K562 (cell line): ENCODE measurements at regions not wholly inside any gene's neighbourhood (a gene's known extent, or its start where the extent isn't known, plus 50 kb on each side); places are given as distances from the start of the nearest gene placed in this dataset.

Source experiments
- ATAC-seq: fragments of 200-7000 bp; cut with Tn5 transposase; 3 replicates; pipeline ENCODE4 v1.9.1; 2020; ENCODE audit warnings: moderate library complexity
- BruUV-seq: library from RNA; stranded (reverse); fragments of 400-500 nt; replicated peaks from 2 replicates; lab custom pipeline; 2021; lab: Mats Ljungman, UMichigan
- CTCF ChIA-PET: fragments of 300-600 bp; formaldehyde crosslinking; extraction: SDS; loops from one replicate; lab custom pipeline; 2021; ENCODE audit warnings: low intra/inter-chr PET ratio; lab: Yijun Ruan, JAX
- POLR2A ChIA-PET: fragments of 300-600, 350-650 bp; sonication (Branson Sonifier 250); formaldehyde crosslinking; extraction: SDS; loops from one replicate; lab custom pipeline; 2021; ENCODE audit warnings: antibody characterized with exemption, inconsistent platforms; lab: Yijun Ruan, JAX
- DNase-seq, 4 experiments: peaks; one replicate each; pipeline versions ENCODE4 v3.0.0 to v3.0.0-alpha.2; 2011 to 2018; ENCODE audit warnings: low spot score in 3 of 4, mixed read lengths in 3 of 4; ENCODE audit errors: extremely low read depth in 1 of 4
- FAIRE-seq: peaks from 2 replicates; lab custom pipeline; 2011; peaks lifted over from hg19 to GRCh38; lab: Jason Lieb, UNC
- H2AFZ ChIP-seq: 2 replicates; pipeline ENCODE4 v1.6.0; 2011; ENCODE audit warnings: low read depth, low read length, control low read depth, inconsistent platforms
- H3K27ac ChIP-seq: fragments of 200-600 bp; 3 replicates; pipeline ENCODE4 v1.8.0; 2011; ENCODE audit warnings: low read depth, mild to moderate bottlenecking, control low read depth, inconsistent platforms, low read length, moderate library complexity, mixed read lengths; ENCODE audit errors: extremely low read depth
- H3K27me3 ChIP-seq, 2 experiments: fragments of 300-600 bp in 1 of 2; 2 replicates in 1 of 2; 3 replicates in 1 of 2; pipeline versions ENCODE4 v1.6.0 to v1.8.0; 2011; ENCODE audit warnings: inconsistent platforms in 2 of 2, low read length in 2 of 2, mild to moderate bottlenecking in 1 of 2, mixed read lengths in 1 of 2, moderate library complexity in 1 of 2; ENCODE audit not compliant: control insufficient read depth in 2 of 2, insufficient read depth in 2 of 2
- H3K36me3 ChIP-seq: fragments of 300-600 bp; 3 replicates; pipeline ENCODE4 v1.8.0; 2011; ENCODE audit warnings: mild to moderate bottlenecking, low read length, inconsistent platforms; ENCODE audit not compliant: control insufficient read depth, insufficient read depth
- H3K4me1 ChIP-seq, 2 experiments: fragments of 200-600 bp in 1 of 2; replicated peaks in 1 of 2; 2 replicates in 1 of 2; 3 replicates in 1 of 2; pipeline versions ENCODE4 v1.5.1 to v1.8.0; 2011; ENCODE audit warnings: inconsistent platforms in 2 of 2, low read length in 2 of 2, mild to moderate bottlenecking in 1 of 2, mixed read lengths in 1 of 2, moderate library complexity in 1 of 2; ENCODE audit not compliant: control insufficient read depth in 2 of 2, insufficient read depth in 2 of 2
- H3K4me2 ChIP-seq: 2 replicates; pipeline ENCODE4 v1.6.1; 2011; ENCODE audit warnings: low read length, control low read depth, inconsistent platforms, mixed read lengths; ENCODE audit not compliant: insufficient read depth
- H3K4me3 ChIP-seq: fragments of 200-600 bp; sonication (generic), shearing (Covaris generic); 2 replicates; pipeline ENCODE4 v1.5.1; 2016; ENCODE audit warnings: control low read depth, inconsistent platforms
- H3K79me2 ChIP-seq: fragments of 200-600 bp; 3 replicates; pipeline ENCODE4 v1.8.0; 2011; ENCODE audit warnings: low read length, inconsistent platforms; ENCODE audit not compliant: control insufficient read depth, insufficient read depth
- H3K9ac ChIP-seq, 2 experiments: 2 replicates each; pipeline versions ENCODE4 v1.6.0 to v1.6.1; 2011; ENCODE audit warnings: low read depth in 2 of 2, low read length in 2 of 2, control low read depth in 1 of 2, inconsistent platforms in 1 of 2, mild to moderate bottlenecking in 1 of 2, mixed read lengths in 1 of 2; ENCODE audit not compliant: insufficient read depth in 1 of 2
- H3K9me1 ChIP-seq: one replicate; pipeline ENCODE4 v1.6.0; 2011; ENCODE audit warnings: inconsistent platforms, mild to moderate bottlenecking, low read length, moderate library complexity; ENCODE audit not compliant: control insufficient read depth, insufficient read depth
- H3K9me3 ChIP-seq: replicated peaks from 2 replicates; pipeline ENCODE4 v1.5.1; 2011; ENCODE audit warnings: low read depth, low read length, inconsistent platforms; ENCODE audit not compliant: control insufficient read depth, insufficient read depth
- H4K20me1 ChIP-seq: replicated peaks from 2 replicates; pipeline ENCODE4 v1.6.1; 2011; ENCODE audit warnings: low read length, inconsistent platforms, mixed read lengths; ENCODE audit not compliant: control insufficient read depth, insufficient read depth
- DIDO1 ChIP-seq: fragments of 450-650 bp; IDR thresholded peaks from 2 replicates; pipeline ENCODE4 v1.6.1; 2016; ENCODE audit warnings: low read depth, missing biosample characterization, missing genetic modification characterization
- HOXB6 ChIP-seq: fragments of 250-450 bp; sonication (Bioruptor Pico); IDR thresholded peaks from 2 replicates; pipeline ENCODE4 v1.5.1; 2022; ENCODE audit warnings: mild to moderate bottlenecking, borderline replicate concordance
- KLF13 ChIP-seq: fragments of 450-650 bp; IDR thresholded peaks from 2 replicates; pipeline ENCODE4 v1.6.1; 2016; ENCODE audit warnings: missing genetic modification characterization, low read depth, mild to moderate bottlenecking, missing compliant biosample characterization, moderate library complexity, borderline replicate concordance
- NCOA4 ChIP-seq: fragments of 450-650 bp; IDR thresholded peaks from 2 replicates; pipeline ENCODE4 v1.6.1; 2018; ENCODE audit warnings: mild to moderate bottlenecking; ENCODE audit not compliant: partially characterized antibody
- NR1H2 ChIP-seq: sonication (generic); formaldehyde crosslinking; IDR thresholded peaks from 2 replicates; pipeline ENCODE4 v1.4.0; 2020; ENCODE audit warnings: mild to moderate bottlenecking, missing genetic modification reagents
- U2AF1 ChIP-seq: fragments of 200-400 bp; formaldehyde crosslinking; optimal IDR thresholded peaks from 2 replicates; pipeline ENCODE3; 2017; ENCODE audit warnings: mild to moderate bottlenecking, low read depth, low read length, moderate library complexity
- ZNF280B ChIP-seq: fragments of 250-450 bp; sonication (Bioruptor Pico); IDR thresholded peaks from 2 replicates; pipeline ENCODE4 v1.5.1; 2021; ENCODE audit warnings: mild to moderate bottlenecking
- ZNF507 ChIP-seq: conservative IDR thresholded peaks from 2 replicates; pipeline ENCODE4 v1.6.1; 2017; ENCODE audit warnings: missing genetic modification characterization, missing compliant biosample characterization
- ZNF780A ChIP-seq: fragments of 250-450 bp; sonication (Bioruptor Pico); IDR thresholded peaks from 2 replicates; pipeline ENCODE4 v1.5.0; 2021; ENCODE audit warnings: mild to moderate bottlenecking
- WGBS: fragments of 100-300 bp; shearing (Covaris generic); methylation state at CpG from one replicate; pipeline ENCODE4 v1.1.6; 2016; ENCODE audit warnings: low coverage, mixed read lengths; ENCODE audit not compliant: insufficient coverage; ENCODE audit errors: missing lambda C conversion rate; 5-methylcytosine and 5-hydroxymethylcytosine counted together
- in situ Hi-C: fragments of 300-500 bp; cut with MboI; formaldehyde crosslinking; loops from 4 replicates; pipeline ENCODE4 v1.15.0; 2018; ENCODE audit warnings: inconsistent platforms, mixed read lengths
- intact Hi-C: fragments of 100-400 bp; cut with micrococcal nuclease; formaldehyde crosslinking; loops from 2 replicates; pipeline ENCODE4 v1.14.2; 2022
- TF ChIP-seq, protein P1 (sequence below): fragments of 450-650 bp; IDR thresholded peaks from 2 replicates; pipeline ENCODE4 v1.6.1; 2016; ENCODE audit warnings: antibody characterized with exemption
- TF ChIP-seq, protein P2 (sequence below): fragments of 250-450 bp; sonication (Bioruptor Pico); IDR thresholded peaks from 2 replicates; pipeline ENCODE4 v1.8.0; 2022; ENCODE audit warnings: moderate library complexity, mild to moderate bottlenecking, inconsistent platforms
- TF ChIP-seq, protein P3 (sequence below): IDR thresholded peaks from 2 replicates; pipeline ENCODE4 v1.6.1; 2011; ENCODE audit not compliant: insufficient read length; ENCODE audit errors: extremely low read depth
- TF ChIP-seq, protein P4 (sequence below): fragments of 150-350 bp; conservative IDR thresholded peaks from 2 replicates; pipeline ENCODE4 v1.6.1; 2014; ENCODE audit warnings: low read length

DNA sequence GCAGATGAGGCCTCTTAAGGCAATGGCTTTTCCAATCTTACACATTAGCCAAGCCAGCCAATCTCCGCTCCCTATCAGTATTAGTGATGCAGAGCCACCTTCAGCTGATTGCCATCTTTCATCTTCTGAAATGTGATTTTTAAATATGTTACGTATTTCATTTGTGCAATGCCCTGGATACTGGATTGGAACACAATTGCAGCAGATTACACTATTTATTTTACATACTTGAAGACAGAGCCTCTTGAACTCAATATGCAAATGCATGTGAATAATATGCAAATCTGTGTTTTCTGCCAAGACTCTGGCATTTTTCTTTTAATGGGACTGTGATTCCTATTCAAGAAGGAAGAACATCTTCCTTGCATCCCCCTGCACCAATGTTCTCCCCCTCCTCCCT, 90.5 kb downstream of the GRIN2B start (continued):
- TF ChIP-seq, protein P1, sequence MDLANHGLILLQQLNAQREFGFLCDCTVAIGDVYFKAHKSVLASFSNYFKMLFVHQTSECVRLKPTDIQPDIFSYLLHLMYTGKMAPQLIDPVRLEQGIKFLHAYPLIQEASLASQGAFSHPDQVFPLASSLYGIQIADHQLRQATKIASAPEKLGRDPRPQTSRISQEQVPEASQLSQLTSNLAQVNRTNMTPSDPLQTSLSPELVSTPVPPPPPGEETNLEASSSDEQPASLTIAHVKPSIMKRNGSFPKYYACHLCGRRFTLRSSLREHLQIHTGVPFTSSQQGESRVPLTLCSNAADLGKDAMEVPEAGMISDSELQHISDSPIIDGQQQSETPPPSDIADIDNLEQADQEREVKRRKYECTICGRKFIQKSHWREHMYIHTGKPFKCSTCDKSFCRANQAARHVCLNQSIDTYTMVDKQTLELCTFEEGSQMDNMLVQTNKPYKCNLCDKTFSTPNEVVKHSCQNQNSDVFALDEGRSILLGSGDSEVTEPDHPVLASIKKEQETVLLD, result no peak
- TF ChIP-seq U2AF1, result no peak
- TF ChIP-seq, protein P2, sequence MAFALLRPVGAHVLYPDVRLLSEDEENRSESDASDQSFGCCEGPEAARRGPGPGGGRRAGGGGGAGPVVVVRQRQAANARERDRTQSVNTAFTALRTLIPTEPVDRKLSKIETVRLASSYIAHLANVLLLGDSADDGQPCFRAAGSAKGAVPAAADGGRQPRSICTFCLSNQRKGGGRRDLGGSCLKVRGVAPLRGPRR (CRISPR knock-in tag), result no peak
- TF ChIP-seq, all 486 proteins: peak for 0

GRCh38 chr12:13887779-13888388, 93.5 kb downstream of the GRIN2B start:
- H3K79me2 ChIP-seq, result no peaks in the 10 kb centered on the region
- WGBS, result 1% methylated on average over 8 of the region's 8 CpGs
- DNase-seq (no peak), FAIRE-seq (no peak), ATAC-seq (no peak)
- no peak overlapping the region for H2AFZ ChIP-seq
- in situ Hi-C loops (no loop called here), intact Hi-C loops (no loop called here)
- no peak overlapping the region for H3K9ac ChIP-seq
- no peaks in the 10 kb centered on the region for H3K27me3 ChIP-seq
- ChIA-PET POLR2A (no interaction called here), CTCF (no interaction called here)
- H3K4me2 ChIP-seq, result no peak overlapping the region
- no TSS peak for BruUV-seq
- no peak overlapping the region for H3K27ac ChIP-seq
- no peaks in the 10 kb centered on the region for H3K36me3 ChIP-seq
- no peaks in the 10 kb centered on the region for H3K9me3 ChIP-seq
- H3K9me1 ChIP-seq, result no peaks in the 10 kb centered on the region
- H3K4me3 ChIP-seq, result no peak overlapping the region
- no peaks in the 10 kb centered on the region for H4K20me1 ChIP-seq
- H3K4me1 ChIP-seq, result no peaks in the 10 kb centered on the region
- no peak for TF ChIP-seq ZNF507
- no peak for TF ChIP-seq KLF13
- no peak for TF ChIP-seq ZNF780A (CRISPR knock-in tag)
- no peak for TF ChIP-seq NR1H2 (CRISPR knock-in tag)
- no peak for TF ChIP-seq HOXB6 (CRISPR knock-in tag)
- TF ChIP-seq, protein P3, sequence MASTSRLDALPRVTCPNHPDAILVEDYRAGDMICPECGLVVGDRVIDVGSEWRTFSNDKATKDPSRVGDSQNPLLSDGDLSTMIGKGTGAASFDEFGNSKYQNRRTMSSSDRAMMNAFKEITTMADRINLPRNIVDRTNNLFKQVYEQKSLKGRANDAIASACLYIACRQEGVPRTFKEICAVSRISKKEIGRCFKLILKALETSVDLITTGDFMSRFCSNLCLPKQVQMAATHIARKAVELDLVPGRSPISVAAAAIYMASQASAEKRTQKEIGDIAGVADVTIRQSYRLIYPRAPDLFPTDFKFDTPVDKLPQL, result no peak
- TF ChIP-seq, protein P4, sequence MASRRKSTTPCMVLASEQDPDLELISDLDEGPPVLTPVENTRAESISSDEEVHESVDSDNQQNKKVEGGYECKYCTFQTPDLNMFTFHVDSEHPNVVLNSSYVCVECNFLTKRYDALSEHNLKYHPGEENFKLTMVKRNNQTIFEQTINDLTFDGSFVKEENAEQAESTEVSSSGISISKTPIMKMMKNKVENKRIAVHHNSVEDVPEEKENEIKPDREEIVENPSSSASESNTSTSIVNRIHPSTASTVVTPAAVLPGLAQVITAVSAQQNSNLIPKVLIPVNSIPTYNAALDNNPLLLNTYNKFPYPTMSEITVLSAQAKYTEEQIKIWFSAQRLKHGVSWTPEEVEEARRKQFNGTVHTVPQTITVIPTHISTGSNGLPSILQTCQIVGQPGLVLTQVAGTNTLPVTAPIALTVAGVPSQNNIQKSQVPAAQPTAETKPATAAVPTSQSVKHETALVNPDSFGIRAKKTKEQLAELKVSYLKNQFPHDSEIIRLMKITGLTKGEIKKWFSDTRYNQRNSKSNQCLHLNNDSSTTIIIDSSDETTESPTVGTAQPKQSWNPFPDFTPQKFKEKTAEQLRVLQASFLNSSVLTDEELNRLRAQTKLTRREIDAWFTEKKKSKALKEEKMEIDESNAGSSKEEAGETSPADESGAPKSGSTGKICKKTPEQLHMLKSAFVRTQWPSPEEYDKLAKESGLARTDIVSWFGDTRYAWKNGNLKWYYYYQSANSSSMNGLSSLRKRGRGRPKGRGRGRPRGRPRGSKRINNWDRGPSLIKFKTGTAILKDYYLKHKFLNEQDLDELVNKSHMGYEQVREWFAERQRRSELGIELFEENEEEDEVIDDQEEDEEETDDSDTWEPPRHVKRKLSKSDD, result no peak
- no peak for TF ChIP-seq DIDO1 (tag)
- no peak for TF ChIP-seq NCOA4
- no peak for TF ChIP-seq ZNF280B (CRISPR knock-in tag)
